Keratinocyte (primary cell): ENCODE measurements at regions not wholly inside any gene's neighbourhood (a gene's known extent, or its start where the extent isn't known, plus 50 kb on each side); places are given as distances from the start of the nearest gene placed in this dataset.

Source experiments
- DNase-seq: peaks from one replicate; pipeline ENCODE4 v3.0.0-alpha.2; 2011; ENCODE audit warnings: low read depth, missing footprints, low spot score
- FAIRE-seq: peaks from 2 replicates; lab custom pipeline; 2011; peaks lifted over from hg19 to GRCh38; lab: Jason Lieb, UNC
- H2AFZ ChIP-seq: 2 replicates; pipeline ENCODE4 v1.6.0; 2012; ENCODE audit warnings: low read length, control low read depth, inconsistent platforms; ENCODE audit not compliant: control insufficient read depth
- H3K27ac ChIP-seq: 2 replicates; pipeline ENCODE4 v1.5.1; 2011; ENCODE audit warnings: low read length; ENCODE audit not compliant: control insufficient read depth, insufficient read depth
- H3K27me3 ChIP-seq: 3 replicates; pipeline ENCODE4 v1.6.0; 2011; ENCODE audit warnings: low read length; ENCODE audit not compliant: control insufficient read depth, insufficient read depth; ENCODE audit errors: extremely low read depth
- H3K36me3 ChIP-seq, 2 experiments: 2 replicates in 1 of 2; 3 replicates in 1 of 2; pipeline ENCODE4 v1.5.1; 2011; ENCODE audit warnings: low read length in 2 of 2, mild to moderate bottlenecking in 1 of 2; ENCODE audit not compliant: control insufficient read depth in 2 of 2, insufficient read depth in 2 of 2; ENCODE audit errors: extremely low read depth in 1 of 2
- H3K4me1 ChIP-seq: 3 replicates; pipeline ENCODE4 v1.5.1; 2011; ENCODE audit warnings: low read length; ENCODE audit not compliant: control insufficient read depth, insufficient read depth; ENCODE audit errors: extremely low read depth
- H3K4me2 ChIP-seq: 3 replicates; pipeline ENCODE4 v1.6.0; 2011; ENCODE audit warnings: low read depth, low read length; ENCODE audit not compliant: control insufficient read depth, insufficient read depth; ENCODE audit errors: extremely low read depth
- H3K4me3 ChIP-seq, 3 experiments: fragments of 200-600 bp in 1 of 3; sonication (generic) in 1 of 3; 2 replicates in 2 of 3; 3 replicates in 1 of 3; pipeline ENCODE4 v1.5.1; 2011 to 2016; ENCODE audit warnings: low read length in 3 of 3, mild to moderate bottlenecking in 3 of 3, control low read depth in 2 of 3, inconsistent platforms in 1 of 3, low read depth in 1 of 3, mixed read lengths in 1 of 3, mixed run types in 1 of 3, moderate library complexity in 1 of 3; ENCODE audit not compliant: control insufficient read depth in 2 of 3, insufficient read depth in 2 of 3; ENCODE audit errors: extremely low read depth in 1 of 3
- H3K79me2 ChIP-seq: 2 replicates; pipeline ENCODE4 v1.6.0; 2012; ENCODE audit warnings: low read length; ENCODE audit not compliant: control insufficient read depth, insufficient read depth
- H3K9ac ChIP-seq: 3 replicates; pipeline ENCODE4 v1.6.0; 2011; ENCODE audit warnings: low read length; ENCODE audit not compliant: control insufficient read depth, insufficient read depth; ENCODE audit errors: extremely low read depth
- H3K9me1 ChIP-seq: 3 replicates; pipeline ENCODE4 v1.6.0; 2011; ENCODE audit warnings: low read length; ENCODE audit not compliant: control insufficient read depth, insufficient read depth; ENCODE audit errors: extremely low read depth
- H3K9me3 ChIP-seq: 2 replicates; pipeline ENCODE4 v1.5.1; 2012; ENCODE audit warnings: low read depth, low read length; ENCODE audit not compliant: control insufficient read depth
- H4K20me1 ChIP-seq: 3 replicates; pipeline ENCODE4 v1.6.0; 2011; ENCODE audit warnings: low read length; ENCODE audit not compliant: control insufficient read depth, insufficient read depth; ENCODE audit errors: extremely low read depth
- CTCF ChIP-seq, 3 experiments: IDR thresholded peaks in 1 of 3; conservative IDR thresholded peaks in 1 of 3; optimal IDR thresholded peaks in 1 of 3; 2 replicates in 2 of 3; 3 replicates in 1 of 3; pipeline versions ENCODE3 to v1.5.1; 2011; ENCODE audit warnings: low read length in 3 of 3, mild to moderate bottlenecking in 3 of 3, moderate library complexity in 2 of 3, control low read depth in 1 of 3, inconsistent platforms in 1 of 3; ENCODE audit not compliant: insufficient read depth in 2 of 3; ENCODE audit errors: extremely low read depth in 1 of 3
- EZH2 ChIP-seq: IDR thresholded peaks from one replicate; pipeline ENCODE4 v1.6.1; 2012; ENCODE audit warnings: inconsistent platforms, mild to moderate bottlenecking, low read length, moderate library complexity
- dilution Hi-C: fragments of 300-500 bp; cut with MboI; formaldehyde crosslinking; loops from one replicate; pipeline ENCODE4 v1.7.0; 2020; ENCODE audit warnings: low sequenced_read_pairs; ENCODE audit not compliant: extremely low pct_ligation_motif_present

- no peak overlapping the region for H2AFZ ChIP-seq
- TF ChIP-seq EZH2 (no peak), CTCF (optimal IDR thresholded peaks at IDR 0.05 in 1 of 3, IDR thresholded peaks at IDR 0.05 in 1 of 3, conservative IDR thresholded peaks at IDR 0.05 in 1 of 3; ENCODE audit: extremely low read depth in 1 of 3, insufficient read depth in 2 of 3, low read length in 3 of 3) (no peak)
- H3K9me3 ChIP-seq: no peaks in the 10 kb centered on the region
- H3K4me2 ChIP-seq: no peak overlapping the region
- no peaks in the 10 kb centered on the region for H3K9me1 ChIP-seq
- H3K79me2 ChIP-seq: no peaks in the 10 kb centered on the region
- H3K9ac ChIP-seq: no peak overlapping the region
- H3K4me1 ChIP-seq: no peaks in the 10 kb centered on the region
- no peaks in the 10 kb centered on the region for H4K20me1 ChIP-seq
- no peak overlapping the region for H3K4me3 ChIP-seq
- no peaks in the 10 kb centered on the region for H3K36me3 ChIP-seq
- no peak for DNase-seq
- dilution Hi-C loops: no loop called here
- H3K27me3 ChIP-seq: peaks cover 2% of the 10 kb centered on the region
- FAIRE-seq: no peak
- H3K27ac ChIP-seq: no peak overlapping the region
Observed at GRCh38 chr1:90504509-90504908, 212.6 kb downstream of the BARHL2 start.

GRCh38 chr1:90502696-90503095 lies 214.4 kb downstream of the BARHL2 start:
- no peak overlapping the region for H3K4me3 ChIP-seq
- H4K20me1 ChIP-seq: no peaks in the 10 kb centered on the region
- DNase-seq (no peak), FAIRE-seq (no peak)
- no peaks in the 10 kb centered on the region for H3K4me1 ChIP-seq
- TF ChIP-seq EZH2: no peak
- no peak for TF ChIP-seq CTCF (optimal IDR thresholded peaks at IDR 0.05 in 1 of 3, IDR thresholded peaks at IDR 0.05 in 1 of 3, conservative IDR thresholded peaks at IDR 0.05 in 1 of 3; ENCODE audit: extremely low read depth in 1 of 3, insufficient read depth in 2 of 3, low read length in 3 of 3)
- dilution Hi-C loops: no loop called here
- no peaks in the 10 kb centered on the region for H3K36me3 ChIP-seq
- no peak overlapping the region for H3K27ac ChIP-seq
- H3K9me3 ChIP-seq: no peaks in the 10 kb centered on the region
- no peak overlapping the region for H3K4me2 ChIP-seq
- H3K27me3 ChIP-seq: peaks cover 2% of the 10 kb centered on the region
- no peaks in the 10 kb centered on the region for H3K9me1 ChIP-seq
- H2AFZ ChIP-seq: no peak overlapping the region
- no peak overlapping the region for H3K9ac ChIP-seq
- no peaks in the 10 kb centered on the region for H3K79me2 ChIP-seq
